Neural crest cell (in vitro differentiated cells): ENCODE measurements at regions not wholly inside any gene's neighbourhood (a gene's known extent, or its start where the extent isn't known, plus 50 kb on each side); places are given as distances from the start of the nearest gene placed in this dataset.

Experiments
- DNase-seq: peaks from one replicate; pipeline ENCODE4 v3.0.0; 2021; ENCODE audit warnings: low read depth, mixed read lengths, low spot score
- H3K27ac Mint-ChIP-seq: one replicate; pipeline ENCODE4 v1.8.0; 2021; ENCODE audit warnings: mild to moderate bottlenecking, mixed read lengths; ENCODE audit not compliant: unreplicated experiment
- H3K27me3 Mint-ChIP-seq: 2 replicates; pipeline ENCODE4 v1.8.0; 2021; ENCODE audit warnings: low read depth, mild to moderate bottlenecking, mixed read lengths
- H3K36me3 Mint-ChIP-seq: 2 replicates; pipeline ENCODE4 v1.8.0; 2021; ENCODE audit warnings: low read depth, mild to moderate bottlenecking, mixed read lengths
- H3K4me1 Mint-ChIP-seq: 2 replicates; pipeline ENCODE4 v1.8.0; 2021; ENCODE audit warnings: mixed read lengths
- H3K4me3 Mint-ChIP-seq: one replicate; pipeline ENCODE4 v1.8.0; 2021; ENCODE audit warnings: mild to moderate bottlenecking, mixed read lengths
- H3K9me3 Mint-ChIP-seq: 2 replicates; pipeline ENCODE4 v1.8.0; 2021; ENCODE audit warnings: mixed read lengths
- TF ChIP-seq, protein P1 (sequence below): fragments of 200-600 bp; sonication (generic); conservative IDR thresholded peaks from 2 replicates; pipeline ENCODE4 v1.5.0; 2021; ENCODE audit warnings: antibody characterized with exemption, mild to moderate bottlenecking

- peaks cover 9% of the 10 kb centered on the region for H3K4me1 Mint-ChIP-seq
- H3K27me3 Mint-ChIP-seq: peaks cover 2% of the 10 kb centered on the region
- no peaks in the 10 kb centered on the region for H3K36me3 Mint-ChIP-seq
- TF ChIP-seq, protein P1, sequence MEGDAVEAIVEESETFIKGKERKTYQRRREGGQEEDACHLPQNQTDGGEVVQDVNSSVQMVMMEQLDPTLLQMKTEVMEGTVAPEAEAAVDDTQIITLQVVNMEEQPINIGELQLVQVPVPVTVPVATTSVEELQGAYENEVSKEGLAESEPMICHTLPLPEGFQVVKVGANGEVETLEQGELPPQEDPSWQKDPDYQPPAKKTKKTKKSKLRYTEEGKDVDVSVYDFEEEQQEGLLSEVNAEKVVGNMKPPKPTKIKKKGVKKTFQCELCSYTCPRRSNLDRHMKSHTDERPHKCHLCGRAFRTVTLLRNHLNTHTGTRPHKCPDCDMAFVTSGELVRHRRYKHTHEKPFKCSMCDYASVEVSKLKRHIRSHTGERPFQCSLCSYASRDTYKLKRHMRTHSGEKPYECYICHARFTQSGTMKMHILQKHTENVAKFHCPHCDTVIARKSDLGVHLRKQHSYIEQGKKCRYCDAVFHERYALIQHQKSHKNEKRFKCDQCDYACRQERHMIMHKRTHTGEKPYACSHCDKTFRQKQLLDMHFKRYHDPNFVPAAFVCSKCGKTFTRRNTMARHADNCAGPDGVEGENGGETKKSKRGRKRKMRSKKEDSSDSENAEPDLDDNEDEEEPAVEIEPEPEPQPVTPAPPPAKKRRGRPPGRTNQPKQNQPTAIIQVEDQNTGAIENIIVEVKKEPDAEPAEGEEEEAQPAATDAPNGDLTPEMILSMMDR: no peak
- no peak for DNase-seq
- no peak overlapping the region for H3K4me3 Mint-ChIP-seq
- no peaks in the 10 kb centered on the region for H3K9me3 Mint-ChIP-seq
- peak overlapping the region; percentile 77 for H3K27ac Mint-ChIP-seq
Measured at GRCh38 chr7:35499226-35499625, 195.7 kb downstream of the HERPUD2 start.

DNA sequence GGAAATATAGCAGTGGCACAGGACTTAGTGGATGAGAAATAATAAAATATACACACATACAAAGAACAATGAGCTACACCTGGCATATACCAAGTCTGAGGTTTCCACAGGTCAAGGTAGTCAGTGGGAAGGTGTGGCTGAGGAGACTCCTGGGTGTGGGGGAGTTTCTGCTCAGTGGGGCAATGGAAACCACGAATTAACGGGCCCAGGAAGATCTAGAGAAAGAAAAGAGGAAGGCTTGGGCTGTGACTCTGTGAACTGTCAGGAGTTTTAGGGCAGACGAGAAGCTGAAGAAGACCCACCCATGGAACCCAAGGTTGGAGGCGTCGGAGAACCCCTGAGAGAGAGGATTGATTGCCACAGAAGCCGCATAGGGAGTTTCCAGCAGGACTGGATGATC lies 196.5 kb downstream of the HERPUD2 start:
- TF ChIP-seq, protein P1: no peak
- Mint-ChIP-seq H3K4me3 (no peak overlapping the region), H3K4me1 (peaks cover 9% of the 10 kb centered on the region), H3K36me3 (no peaks in the 10 kb centered on the region), H3K27me3 (peaks cover 2% of the 10 kb centered on the region), H3K27ac (no peak overlapping the region), H3K9me3 (no peaks in the 10 kb centered on the region)
- DNase-seq: no peak

DNA sequence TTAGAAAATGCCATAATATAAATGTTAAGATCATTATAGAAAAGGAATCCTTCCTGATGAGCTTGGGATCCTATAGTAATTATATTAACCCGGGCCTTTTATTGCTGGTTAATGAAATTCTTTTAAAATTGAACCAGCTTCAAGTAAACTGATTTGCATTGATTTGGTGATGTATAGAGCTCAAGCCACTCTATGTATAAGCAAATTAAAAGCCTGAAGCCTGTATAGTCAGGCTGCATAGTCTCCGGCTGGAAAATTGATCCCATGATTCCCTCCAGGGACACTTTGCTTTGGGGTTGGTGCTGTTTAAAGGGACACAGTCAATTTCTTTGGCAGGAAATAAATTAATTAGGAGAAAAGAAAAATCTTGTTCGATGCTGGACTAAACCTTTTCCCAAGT lies 199.1 kb downstream of the HERPUD2 start:
- TF ChIP-seq, protein P1: no peak
- H3K27ac Mint-ChIP-seq: no peak overlapping the region
- H3K4me1 Mint-ChIP-seq: peaks cover 12% of the 10 kb centered on the region

DNA sequence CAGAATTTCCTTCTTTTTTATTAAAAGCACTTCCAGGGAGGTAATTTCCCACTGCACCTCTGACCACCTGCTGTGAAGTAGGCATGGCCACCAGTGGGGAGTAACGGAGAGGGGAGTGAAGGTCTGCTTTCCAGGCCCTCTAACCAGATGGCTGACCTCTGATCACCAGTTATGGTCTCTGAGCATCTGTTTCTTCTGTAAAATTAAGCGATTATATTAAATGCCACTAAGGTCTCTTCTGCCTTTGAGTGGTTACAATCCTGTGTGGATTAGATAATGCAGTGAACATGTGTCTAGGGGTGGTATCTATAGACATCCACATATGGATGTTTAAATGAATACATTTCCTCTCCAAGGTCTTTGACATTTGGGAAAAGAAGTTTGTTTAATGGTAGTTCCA lies 199.6 kb downstream of the HERPUD2 start:
- H3K4me1 Mint-ChIP-seq: peaks cover 17% of the 10 kb centered on the region
- no peak for DNase-seq
- no peak overlapping the region for H3K4me3 Mint-ChIP-seq
- H3K27ac Mint-ChIP-seq: no peak overlapping the region
- TF ChIP-seq, protein P1: no peak
- H3K9me3 Mint-ChIP-seq: no peaks in the 10 kb centered on the region
- H3K36me3 Mint-ChIP-seq: no peaks in the 10 kb centered on the region
- peaks cover 2% of the 10 kb centered on the region for H3K27me3 Mint-ChIP-seq

More for the DNA sequence above, 199.1 kb downstream of the HERPUD2 start:
- Mint-ChIP-seq H3K4me3 (no peak overlapping the region), H3K9me3 (no peaks in the 10 kb centered on the region), H3K27me3 (peaks cover 2% of the 10 kb centered on the region), H3K36me3 (no peaks in the 10 kb centered on the region)
- no peak for DNase-seq

GRCh38 chr7:35494407-35494806 lies 200.5 kb downstream of the HERPUD2 start:
- no peaks in the 10 kb centered on the region for H3K36me3 Mint-ChIP-seq
- H3K4me1 Mint-ChIP-seq: peaks cover 19% of the 10 kb centered on the region
- peaks cover 2% of the 10 kb centered on the region for H3K27me3 Mint-ChIP-seq
- no peaks in the 10 kb centered on the region for H3K9me3 Mint-ChIP-seq
- TF ChIP-seq, protein P1: no peak
- DNase-seq: no peak
- no peak overlapping the region for H3K4me3 Mint-ChIP-seq
- no peak overlapping the region for H3K27ac Mint-ChIP-seq
